CD4-positive, CD25-positive, alpha-beta regulatory T cell (primary cell): ENCODE measurements at regions not wholly inside any gene's neighbourhood (a gene's known extent, or its start where the extent isn't known, plus 50 kb on each side); places are given as distances from the start of the nearest gene placed in this dataset.

ENCODE experiments used
- ATAC-seq, 2 donors: fragments of 150-1000 bp; cut with Tn5 transposase; one replicate each; pipeline ENCODE4 v1.10.0; 2021; ENCODE audit warnings: low read depth in 2 of 2, moderate number of reproducible peaks in 2 of 2, moderate library complexity in 1 of 2
- DNase-seq, 3 donors: peaks; one replicate each; pipeline versions ENCODE4 v3.0.0 to v3.0.0-alpha.2; 2012 to 2022; ENCODE audit warnings: mixed read lengths in 1 of 3
- H3K27ac ChIP-seq: one replicate; pipeline ENCODE4 v1.7.0; 2013; ENCODE audit warnings: mild to moderate bottlenecking, low read length; ENCODE audit not compliant: insufficient read depth, poor library complexity, severe bottlenecking
- H3K27me3 ChIP-seq: one replicate; pipeline ENCODE4 v1.7.0; 2013; ENCODE audit warnings: low read length; ENCODE audit not compliant: control insufficient read depth, insufficient read depth
- H3K36me3 ChIP-seq: one replicate; pipeline ENCODE4 v1.7.0; 2013; ENCODE audit warnings: mild to moderate bottlenecking, low read length, moderate library complexity; ENCODE audit not compliant: control insufficient read depth, insufficient read depth
- H3K4me1 ChIP-seq: 2 replicates; pipeline ENCODE4 v1.7.0; 2013; ENCODE audit warnings: mild to moderate bottlenecking, low read length; ENCODE audit not compliant: insufficient read depth, control insufficient read depth, poor library complexity, severe bottlenecking
- H3K4me3 ChIP-seq: one replicate; pipeline ENCODE4 v1.7.0; 2013; ENCODE audit warnings: low read depth, mild to moderate bottlenecking, low read length, moderate library complexity
- H3K9me3 ChIP-seq, 2 experiments: 1 replicate in 1 of 2; 2 replicates in 1 of 2; pipeline ENCODE4 v1.7.0; 2013; ENCODE audit warnings: low read length in 2 of 2, mild to moderate bottlenecking in 1 of 2, moderate library complexity in 1 of 2; ENCODE audit not compliant: control insufficient read depth in 2 of 2
- H3K27ac Mint-ChIP-seq, 3 donors: one replicate each; pipeline ENCODE4 v1.8.0; 2020 to 2022; ENCODE audit warnings: mild to moderate bottlenecking in 3 of 3, mixed read lengths in 3 of 3, moderate library complexity in 2 of 3
- H3K27me3 Mint-ChIP-seq: one replicate; pipeline ENCODE4 v1.8.0; 2022; ENCODE audit warnings: mild to moderate bottlenecking, mixed read lengths
- H3K36me3 Mint-ChIP-seq: one replicate; pipeline ENCODE4 v1.8.0; 2020; ENCODE audit warnings: mixed read lengths
- H3K4me1 Mint-ChIP-seq, 4 donors: one replicate each; pipeline ENCODE4 v1.8.0; 2020 to 2022; ENCODE audit warnings: mixed read lengths in 4 of 4, mild to moderate bottlenecking in 1 of 4
- H3K4me3 Mint-ChIP-seq, 4 donors: one replicate each; pipeline ENCODE4 v1.8.0; 2020 to 2022; ENCODE audit warnings: mild to moderate bottlenecking in 4 of 4, mixed read lengths in 4 of 4, moderate library complexity in 3 of 4
- H3K9me3 Mint-ChIP-seq, 7 donors: one replicate each; pipeline ENCODE4 v1.8.0; 2020 to 2022; ENCODE audit warnings: mixed read lengths in 7 of 7, mild to moderate bottlenecking in 3 of 7, moderate library complexity in 2 of 7

DNA sequence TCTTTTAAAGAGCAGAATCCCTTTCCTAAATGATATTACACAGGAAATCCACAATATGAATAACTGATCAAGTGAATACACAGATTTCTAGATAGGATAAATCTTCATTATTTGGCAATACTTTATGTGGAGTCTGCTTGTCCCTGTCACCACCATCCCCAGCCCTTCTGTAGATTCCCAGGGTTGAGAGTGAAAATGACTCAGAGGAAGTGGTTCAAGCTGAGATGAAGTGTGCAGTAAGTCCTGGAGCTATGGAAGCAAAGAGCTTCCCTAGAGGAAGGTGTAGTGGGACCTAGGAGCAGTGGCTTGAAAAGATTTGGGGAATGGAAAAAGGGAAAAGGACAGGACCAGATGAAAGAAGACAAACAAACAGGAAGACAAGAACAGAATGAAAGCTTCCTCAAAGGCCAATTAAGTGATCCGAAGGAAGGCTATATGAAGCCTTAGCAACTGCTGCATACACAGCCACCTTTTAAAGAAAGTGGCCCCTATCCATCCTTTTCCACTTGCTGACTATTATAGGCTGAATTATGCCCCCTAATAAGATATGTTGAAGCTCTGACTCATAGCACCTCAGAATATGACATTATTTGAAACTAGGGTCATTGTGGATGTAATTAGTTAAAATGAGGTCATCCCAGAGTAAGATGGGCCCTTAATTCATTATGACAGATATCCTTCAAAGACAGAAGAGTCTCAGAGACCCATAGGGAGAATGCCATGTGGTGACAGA is 96.5 kb upstream of the CAMK1G start:
- no peak for ATAC-seq
- H3K27me3 ChIP-seq: no peaks in the 10 kb centered on the region
- H3K9me3 ChIP-seq: no peaks in the 10 kb centered on the region
- Mint-ChIP-seq H3K27me3 (peaks cover 4% of the 10 kb centered on the region), H3K27ac (no peak overlapping the region), H3K4me3 (no peak overlapping the region), H3K36me3 (no peaks in the 10 kb centered on the region), H3K4me1 (peaks cover 0 to 14% (median 2%) of the 10 kb centered on the region in 4 donors), H3K9me3 (peaks cover 0 to 5% (median 0%) of the 10 kb centered on the region in 7 donors)
- no peak overlapping the region for H3K4me3 ChIP-seq
- H3K4me1 ChIP-seq: no peaks in the 10 kb centered on the region
- no peak overlapping the region for H3K27ac ChIP-seq
- no peaks in the 10 kb centered on the region for H3K36me3 ChIP-seq
- DNase-seq: no peak

DNA sequence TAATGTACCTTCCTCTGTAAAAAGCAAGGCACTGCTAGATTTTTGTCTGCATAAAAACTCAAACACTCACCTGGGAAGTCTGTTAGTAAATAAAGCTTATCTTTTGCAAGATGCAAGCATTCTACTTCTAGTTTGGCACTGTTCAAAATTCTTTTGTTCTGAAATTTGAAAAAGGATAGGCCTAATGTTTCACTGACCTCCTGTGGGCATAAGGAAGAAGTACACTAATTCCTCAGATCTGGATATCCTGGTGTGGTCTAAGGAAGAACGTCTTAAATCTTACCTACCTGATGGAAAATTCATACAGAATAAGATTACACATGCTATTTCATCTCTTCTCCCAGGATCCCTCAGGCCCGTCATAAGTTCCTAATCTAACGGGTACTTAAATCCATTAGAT is 93.5 kb upstream of the CAMK1G start:
- Mint-ChIP-seq H3K36me3 (no peaks in the 10 kb centered on the region), H3K4me3 (no peak overlapping the region), H3K27ac (no peak overlapping the region), H3K9me3 (peaks cover 0 to 10% (median 0%) of the 10 kb centered on the region in 7 donors), H3K27me3 (peaks cover 4% of the 10 kb centered on the region), H3K4me1 (peaks cover 0 to 4% (median 0%) of the 10 kb centered on the region in 4 donors)
- ATAC-seq: no peak
- Histone ChIP-seq H3K27me3 (peaks cover 1% of the 10 kb centered on the region), H3K36me3 (no peaks in the 10 kb centered on the region), H3K4me1 (no peaks in the 10 kb centered on the region), H3K27ac (no peak overlapping the region), H3K9me3 (no peaks in the 10 kb centered on the region), H3K4me3 (no peak overlapping the region)
- DNase-seq: no peak

GRCh38 chr1:209491031-209491430 is 92.5 kb upstream of the CAMK1G start:
- Mint-ChIP-seq H3K27me3 (peaks cover 4% of the 10 kb centered on the region), H3K4me3 (no peak overlapping the region), H3K36me3 (no peaks in the 10 kb centered on the region), H3K9me3 (peaks cover 0 to 10% (median 0%) of the 10 kb centered on the region in 7 donors), H3K4me1 (peaks cover 0 to 1% (median 0%) of the 10 kb centered on the region in 4 donors), H3K27ac (no peak overlapping the region)
- peaks cover 1% of the 10 kb centered on the region for H3K27me3 ChIP-seq
- H3K9me3 ChIP-seq: no peaks in the 10 kb centered on the region
- no peaks in the 10 kb centered on the region for H3K36me3 ChIP-seq
- no peaks in the 10 kb centered on the region for H3K4me1 ChIP-seq
- no peak overlapping the region for H3K4me3 ChIP-seq
- ATAC-seq: no peak
- DNase-seq: no peak
- H3K27ac ChIP-seq: no peak overlapping the region

DNA sequence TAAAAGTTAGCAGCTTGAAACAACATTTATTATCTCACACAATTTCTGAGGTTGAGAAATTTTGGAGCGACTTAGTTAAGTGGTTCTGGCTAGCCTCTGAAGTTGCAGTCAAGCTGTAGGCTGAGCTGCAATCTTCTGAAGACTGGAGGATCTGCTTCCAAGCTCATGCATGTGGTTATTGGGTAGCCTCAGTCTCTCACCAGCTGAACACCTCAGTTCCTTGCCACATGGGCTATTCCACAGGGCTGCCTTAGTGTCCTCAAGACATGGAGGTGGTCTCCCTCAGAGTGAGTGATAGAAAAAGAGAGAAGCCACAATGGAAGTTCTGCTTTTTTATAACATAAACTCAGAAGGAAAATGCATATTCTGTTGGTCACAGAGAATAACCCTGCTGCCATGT is 92.0 kb upstream of the CAMK1G start:
- no peak overlapping the region for H3K27ac Mint-ChIP-seq
- H3K4me3 ChIP-seq: no peak overlapping the region
- peaks cover 1% of the 10 kb centered on the region for H3K27me3 ChIP-seq
- ATAC-seq (no peak), DNase-seq (no peak)
- H3K27ac ChIP-seq: no peak overlapping the region
- H3K36me3 ChIP-seq: no peaks in the 10 kb centered on the region
- no peaks in the 10 kb centered on the region for H3K9me3 ChIP-seq
- H3K4me1 Mint-ChIP-seq: peaks cover 0 to 1% (median 0%) of the 10 kb centered on the region in 4 donors
- no peak overlapping the region for H3K4me3 Mint-ChIP-seq
- no peaks in the 10 kb centered on the region for H3K4me1 ChIP-seq
- peaks cover 4% of the 10 kb centered on the region for H3K27me3 Mint-ChIP-seq
- H3K36me3 Mint-ChIP-seq: no peaks in the 10 kb centered on the region
- peaks cover 0 to 10% (median under 1%) of the 10 kb centered on the region in 7 donors for H3K9me3 Mint-ChIP-seq

DNA sequence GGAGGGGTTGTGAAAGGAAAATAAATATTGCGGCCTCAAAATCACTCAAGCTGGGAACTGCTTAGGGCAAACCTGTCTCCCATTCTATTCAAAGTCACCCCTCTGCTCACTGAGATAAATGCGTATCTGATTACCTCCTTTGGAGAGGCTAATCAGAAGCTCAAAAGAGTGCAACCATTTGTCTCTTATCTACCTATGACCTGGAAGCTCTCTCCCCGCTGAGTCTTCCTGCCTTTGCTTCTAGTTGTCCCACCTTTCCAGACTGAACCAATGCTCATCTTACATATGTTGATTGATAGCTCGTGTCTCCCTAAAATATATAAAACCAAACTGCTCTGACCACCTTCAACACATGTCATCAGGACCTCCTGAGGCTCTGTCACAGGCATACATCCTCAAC is 91.6 kb upstream of the CAMK1G start:
- Mint-ChIP-seq H3K36me3 (no peaks in the 10 kb centered on the region), H3K27ac (peak overlapping the region in 1 of 3 donors; percentile 0), H3K4me3 (no peak overlapping the region), H3K9me3 (peaks cover 0 to 12% (median 5%) of the 10 kb centered on the region in 7 donors), H3K27me3 (peaks cover 4% of the 10 kb centered on the region), H3K4me1 (peaks cover 0 to 1% (median 0%) of the 10 kb centered on the region in 4 donors)
- no peak for ATAC-seq
- peaks cover 1% of the 10 kb centered on the region for H3K27me3 ChIP-seq
- no peaks in the 10 kb centered on the region for H3K36me3 ChIP-seq
- no peak overlapping the region for H3K4me3 ChIP-seq
- H3K27ac ChIP-seq: no peak overlapping the region
- DNase-seq: no peak
- H3K4me1 ChIP-seq: no peaks in the 10 kb centered on the region
- no peaks in the 10 kb centered on the region for H3K9me3 ChIP-seq

DNA sequence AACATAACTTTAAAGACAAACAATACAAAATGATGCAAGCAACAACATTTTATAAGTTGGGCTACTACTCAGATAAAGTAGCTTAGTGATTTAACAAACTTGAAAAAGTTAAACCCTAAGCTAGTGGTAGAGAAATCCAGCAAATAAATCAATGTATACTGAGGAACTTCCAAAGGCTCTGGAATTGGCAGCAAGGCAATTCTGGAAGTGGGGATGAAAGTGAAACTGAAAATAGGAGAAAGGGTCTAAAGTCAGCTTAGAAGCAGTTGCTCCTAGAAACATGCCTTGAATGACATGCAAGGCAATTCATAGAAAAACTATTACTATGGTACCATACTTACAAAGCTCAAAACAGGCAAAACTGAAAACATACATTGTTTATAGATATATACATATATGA is 90.0 kb upstream of the CAMK1G start:
- Histone ChIP-seq H3K4me3 (no peak overlapping the region), H3K36me3 (no peaks in the 10 kb centered on the region), H3K27ac (no peak overlapping the region), H3K27me3 (peaks cover 1% of the 10 kb centered on the region), H3K9me3 (no peaks in the 10 kb centered on the region), H3K4me1 (no peaks in the 10 kb centered on the region)
- ATAC-seq (no peak), DNase-seq (no peak)
- Mint-ChIP-seq H3K27me3 (peaks cover 4% of the 10 kb centered on the region), H3K9me3 (peaks cover 0 to 16% (median 6%) of the 10 kb centered on the region in 7 donors), H3K4me3 (no peak overlapping the region), H3K36me3 (no peaks in the 10 kb centered on the region), H3K4me1 (no peaks in the 10 kb centered on the region), H3K27ac (no peak overlapping the region)

DNA sequence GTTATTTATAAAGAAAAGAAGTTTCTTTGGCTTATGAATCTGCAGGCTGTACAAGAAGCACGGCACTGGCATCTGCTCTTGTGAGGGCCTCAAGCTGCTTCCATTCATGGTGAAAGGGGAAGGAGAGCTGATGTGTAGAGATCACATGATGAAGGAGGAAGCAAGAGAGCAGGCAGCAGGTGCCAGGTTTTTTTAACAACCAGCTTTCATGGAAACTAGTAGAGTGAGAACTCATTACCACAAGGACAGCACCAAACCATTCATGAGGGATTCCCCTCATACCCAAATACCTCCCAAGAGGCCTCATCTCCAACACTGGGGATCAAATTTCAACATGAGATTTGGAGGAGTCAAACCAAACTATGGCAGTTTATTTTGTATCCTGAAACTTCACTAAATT is 85.8 kb upstream of the CAMK1G start:
- peaks cover 10 to 19% of the 10 kb centered on the region in 2 experiments for H3K9me3 ChIP-seq
- ATAC-seq: no peak
- no peaks in the 10 kb centered on the region for H3K4me1 ChIP-seq
- Mint-ChIP-seq H3K9me3 (peaks cover 0 to 27% (median 16%) of the 10 kb centered on the region in 7 donors), H3K4me1 (no peaks in the 10 kb centered on the region), H3K27ac (no peak overlapping the region), H3K4me3 (no peak overlapping the region), H3K36me3 (no peaks in the 10 kb centered on the region), H3K27me3 (no peaks in the 10 kb centered on the region)
- no peak for DNase-seq
- H3K27me3 ChIP-seq: peaks cover 1% of the 10 kb centered on the region
- no peak overlapping the region for H3K4me3 ChIP-seq
- no peaks in the 10 kb centered on the region for H3K36me3 ChIP-seq
- no peak overlapping the region for H3K27ac ChIP-seq

GRCh38 chr1:209500993-209501392 is 82.5 kb upstream of the CAMK1G start:
- Histone ChIP-seq H3K36me3 (no peaks in the 10 kb centered on the region), H3K4me3 (no peak overlapping the region), H3K27me3 (no peaks in the 10 kb centered on the region), H3K4me1 (no peaks in the 10 kb centered on the region), H3K9me3 (peaks cover 10 to 19% of the 10 kb centered on the region in 2 experiments), H3K27ac (no peak overlapping the region)
- H3K9me3 Mint-ChIP-seq: peaks cover 0 to 24% (median 14%) of the 10 kb centered on the region in 7 donors
- H3K36me3 Mint-ChIP-seq: no peaks in the 10 kb centered on the region
- ATAC-seq (no peak), DNase-seq (no peak)
- H3K4me3 Mint-ChIP-seq: no peak overlapping the region
- H3K4me1 Mint-ChIP-seq: no peaks in the 10 kb centered on the region
- H3K27ac Mint-ChIP-seq: no peak overlapping the region
- no peaks in the 10 kb centered on the region for H3K27me3 Mint-ChIP-seq
